H1 (cell line): ENCODE measurements at regions not wholly inside any gene's neighbourhood (a gene's known extent, or its start where the extent isn't known, plus 50 kb on each side); places are given as distances from the start of the nearest gene placed in this dataset.
"Not testable (repeated sequence)": the region's sequence is repeated elsewhere in the genome, so short reads cannot be mapped to it uniquely, and the experiment has no call there.

Experiments used
- ATF3 ChIP-seq: IDR thresholded peaks from 2 replicates; pipeline ENCODE4 v1.6.1; 2011; ENCODE audit warnings: low read depth, mild to moderate bottlenecking, low read length; ENCODE audit not compliant: insufficient read depth
- CREB1 ChIP-seq: IDR thresholded peaks from 2 replicates; pipeline ENCODE4 v1.6.1; 2012; ENCODE audit warnings: inconsistent platforms
- CTCF ChIP-seq, 3 experiments: IDR thresholded peaks; 1 replicate in 2 of 3; 2 replicates in 1 of 3; pipeline versions ENCODE4 v1.5.1 to v1.6.1; 2011; ENCODE audit warnings: low read length in 3 of 3, mild to moderate bottlenecking in 3 of 3, inconsistent platforms in 2 of 3, low read depth in 1 of 3, moderate library complexity in 1 of 3; ENCODE audit not compliant: insufficient read depth in 1 of 3; ENCODE audit errors: control extremely low read depth in 1 of 3
- EP300 ChIP-seq, 2 experiments: IDR thresholded peaks; 1 replicate in 1 of 2; 2 replicates in 1 of 2; pipeline ENCODE4 v1.6.1; 2011 to 2012; ENCODE audit warnings: low read depth in 2 of 2, low read length in 2 of 2, mild to moderate bottlenecking in 2 of 2, borderline replicate concordance in 1 of 2, inconsistent platforms in 1 of 2, moderate library complexity in 1 of 2
- EZH2 ChIP-seq: fragments of 200-600 bp; sonication (generic); IDR thresholded peaks from 2 replicates; pipeline ENCODE4 v1.7.1; 2012; ENCODE audit warnings: low read depth, mild to moderate bottlenecking, moderate library complexity, low read length, inconsistent platforms; ENCODE audit not compliant: severe bottlenecking
- GABPA ChIP-seq: IDR thresholded peaks from 2 replicates; pipeline ENCODE4 v1.6.1; 2011; ENCODE audit warnings: mild to moderate bottlenecking, low read length, moderate library complexity, borderline replicate concordance; ENCODE audit not compliant: insufficient read depth
- JUN ChIP-seq: IDR thresholded peaks from 2 replicates; pipeline ENCODE4 v1.6.1; 2011; ENCODE audit warnings: low read depth, mild to moderate bottlenecking, improper control_type of control experiment, low read length
- JUND ChIP-seq: IDR thresholded peaks from 2 replicates; pipeline ENCODE4 v1.6.1; 2011; ENCODE audit warnings: mild to moderate bottlenecking, improper control_type of control experiment, low read length
- KDM1A ChIP-seq: fragments of 200-600, 300-600 bp; sonication (generic); IDR thresholded peaks from 2 replicates; pipeline ENCODE4 v1.7.1; 2016; ENCODE audit warnings: mild to moderate bottlenecking, low read length, borderline replicate concordance
- POLR2A ChIP-seq, 2 experiments: IDR thresholded peaks; 1 replicate in 1 of 2; 2 replicates in 1 of 2; pipeline ENCODE4 v1.6.1; 2011; ENCODE audit warnings: low read depth in 2 of 2, low read length in 2 of 2, mild to moderate bottlenecking in 2 of 2; ENCODE audit errors: control extremely low read depth in 1 of 2
- POLR2AphosphoS5 ChIP-seq: IDR thresholded peaks from 2 replicates; pipeline ENCODE4 v1.6.1; 2011; ENCODE audit warnings: low read depth, low read length
- SIX5 ChIP-seq: IDR thresholded peaks from 2 replicates; pipeline ENCODE4 v1.6.1; 2011; ENCODE audit warnings: mild to moderate bottlenecking, low read depth, low read length

GRCh38 chr5:116726180-116726579, 151.6 kb upstream of the SEMA6A start:
- TF ChIP-seq POLR2A (IDR thresholded peaks at IDR 0.05; ENCODE audit: control extremely low read depth in 1 of 2, low read depth in 2 of 2, low read length in 2 of 2); EP300 (IDR thresholded peaks at IDR 0.05; ENCODE audit: borderline replicate concordance in 1 of 2, low read depth in 2 of 2, low read length in 2 of 2); POLR2AphosphoS5; CTCF (IDR thresholded peaks at IDR 0.05; ENCODE audit: control extremely low read depth in 1 of 3, insufficient read depth in 1 of 3, low read depth in 1 of 3, low read length in 3 of 3); JUN; KDM1A; ATF3; CREB1; GABPA; SIX5; JUND; EZH2: not testable (repeated sequence)
